MM.1S (cell line): ENCODE measurements at regions not wholly inside any gene's neighbourhood (a gene's known extent, or its start where the extent isn't known, plus 50 kb on each side); places are given as distances from the start of the nearest gene placed in this dataset.

Experiments used
- DNase-seq: peaks from one replicate; pipeline ENCODE4 v3.0.0-alpha.2; 2015
- H2AFZ ChIP-seq: fragments of 300-600 bp; sonication (generic); 2 replicates; pipeline ENCODE4 v1.6.0; 2016; ENCODE audit warnings: antibody characterized with exemption, low read length
- H3F3A ChIP-seq: fragments of 300-600 bp; sonication (generic); 2 replicates; pipeline ENCODE4 v1.6.1; 2016; ENCODE audit warnings: mild to moderate bottlenecking, antibody characterized with exemption, low read length, moderate library complexity, mixed read lengths; ENCODE audit not compliant: insufficient read depth
- H3K27ac ChIP-seq: fragments of 300-600 bp; sonication (generic); 2 replicates; pipeline ENCODE4 v1.5.1; 2016; ENCODE audit warnings: mild to moderate bottlenecking, low read length
- H3K27me3 ChIP-seq: fragments of 300-600 bp; sonication (generic); replicated peaks from 2 replicates; pipeline ENCODE4 v1.6.0; 2016; ENCODE audit warnings: low read length; ENCODE audit not compliant: insufficient read depth
- H3K36me3 ChIP-seq: fragments of 300-600 bp; sonication (generic); replicated peaks from 2 replicates; pipeline ENCODE4 v1.6.1; 2016; ENCODE audit warnings: mild to moderate bottlenecking, low read length, mixed read lengths; ENCODE audit not compliant: insufficient read depth
- H3K4me1 ChIP-seq: fragments of 300-600 bp; sonication (generic); 2 replicates; pipeline ENCODE4 v1.6.1; 2016; ENCODE audit warnings: low read length, mixed read lengths
- H3K4me2 ChIP-seq: fragments of 300-600 bp; sonication (generic); 2 replicates; pipeline ENCODE4 v1.6.0; 2016; ENCODE audit warnings: low read depth, low read length
- H3K4me3 ChIP-seq: fragments of 300-600 bp; sonication (generic); 2 replicates; pipeline ENCODE4 v1.5.1; 2016; ENCODE audit warnings: low read length, mixed read lengths
- H3K79me2 ChIP-seq: fragments of 300-600 bp; sonication (generic); 2 replicates; pipeline ENCODE4 v1.6.1; 2016; ENCODE audit warnings: mixed run types, low read length, mixed read lengths
- H3K9ac ChIP-seq: fragments of 300-600 bp; sonication (generic); 2 replicates; pipeline ENCODE4 v1.6.1; 2016; ENCODE audit warnings: low read length, mixed read lengths
- H3K9me2 ChIP-seq: fragments of 300-600 bp; sonication (generic); replicated peaks from 2 replicates; pipeline ENCODE4 v1.6.1; 2016; ENCODE audit warnings: mild to moderate bottlenecking, low read length, mixed read lengths; ENCODE audit not compliant: insufficient read depth
- H3K9me3 ChIP-seq: fragments of 300-600 bp; sonication (generic); replicated peaks from 2 replicates; pipeline ENCODE4 v1.6.1; 2016; ENCODE audit warnings: mild to moderate bottlenecking, low read length, mixed read lengths; ENCODE audit not compliant: insufficient read depth
- H4K20me1 ChIP-seq: fragments of 300-600 bp; sonication (generic); 2 replicates; pipeline ENCODE4 v1.6.1; 2016; ENCODE audit warnings: mild to moderate bottlenecking, low read length, moderate library complexity, mixed read lengths; ENCODE audit not compliant: insufficient read depth
- CTCF ChIP-seq: fragments of 300-600 bp; sonication (generic); IDR thresholded peaks from 2 replicates; pipeline ENCODE4 v1.5.1; 2016; ENCODE audit warnings: antibody characterized with exemption, low read length, mixed read lengths
- EZH2 ChIP-seq: fragments of 300-600 bp; sonication (generic); optimal IDR thresholded peaks from 2 replicates; pipeline ENCODE3; 2017; ENCODE audit warnings: low read depth, mild to moderate bottlenecking, antibody characterized with exemption, low read length, mixed read lengths
- EZH2phosphoT487 ChIP-seq: fragments of 300-600 bp; sonication (generic); IDR thresholded peaks from 2 replicates; pipeline ENCODE4 v1.6.1; 2018; ENCODE audit warnings: antibody characterized with exemption, low read length

- Histone ChIP-seq H3K9me3 (no peaks in the 10 kb centered on the region), H3K4me1 (no peaks in the 10 kb centered on the region), H2AFZ (no peak overlapping the region), H3K36me3 (no peaks in the 10 kb centered on the region), H3K79me2 (no peaks in the 10 kb centered on the region), H3K27ac (no peak overlapping the region), H3K9me2 (no peaks in the 10 kb centered on the region), H3K4me2 (no peak overlapping the region), H4K20me1 (no peaks in the 10 kb centered on the region), H3K9ac (no peak overlapping the region), H3K27me3 (no peaks in the 10 kb centered on the region), H3K4me3 (no peak overlapping the region), H3F3A (no peaks in the 10 kb centered on the region)
- TF ChIP-seq EZH2 (no peak), EZH2phosphoT487 (no peak), CTCF (no peak)
- DNase-seq = no peak
These were observed 229.3 kb upstream of the ARPP21 start for GRCh38 chr3:35409991-35410390.

GRCh38 chr3:35413483-35413882 lies 225.8 kb upstream of the ARPP21 start:
- Histone ChIP-seq H3K4me3 (no peak overlapping the region), H3K9me2 (no peaks in the 10 kb centered on the region), H3K27ac (no peak overlapping the region), H2AFZ (no peak overlapping the region), H3F3A (no peaks in the 10 kb centered on the region), H3K27me3 (no peaks in the 10 kb centered on the region), H3K4me2 (no peak overlapping the region), H3K4me1 (no peaks in the 10 kb centered on the region), H3K9me3 (no peaks in the 10 kb centered on the region), H3K9ac (no peak overlapping the region), H3K36me3 (no peaks in the 10 kb centered on the region), H3K79me2 (no peaks in the 10 kb centered on the region), H4K20me1 (no peaks in the 10 kb centered on the region)
- DNase-seq = no peak
- TF ChIP-seq CTCF = no peak
- no peak for TF ChIP-seq EZH2
- TF ChIP-seq EZH2phosphoT487 = no peak

- no peak overlapping the region for H2AFZ ChIP-seq
These were observed 222.2 kb upstream of the ARPP21 start for GRCh38 chr3:35417080-35417479.

More at GRCh38 chr3:35417080-35417479, 222.2 kb upstream of the ARPP21 start:
- no peak for TF ChIP-seq EZH2phosphoT487
- TF ChIP-seq EZH2 = no peak
- no peak for TF ChIP-seq CTCF
- Histone ChIP-seq H3K27me3 (no peaks in the 10 kb centered on the region), H3K4me1 (no peaks in the 10 kb centered on the region), H3K36me3 (no peaks in the 10 kb centered on the region), H3K9me2 (no peaks in the 10 kb centered on the region), H3K79me2 (no peaks in the 10 kb centered on the region), H3K9me3 (no peaks in the 10 kb centered on the region), H4K20me1 (no peaks in the 10 kb centered on the region), H3K4me3 (no peak overlapping the region), H3F3A (no peaks in the 10 kb centered on the region), H3K27ac (no peak overlapping the region), H3K4me2 (no peak overlapping the region), H3K9ac (no peak overlapping the region)
- DNase-seq = no peak
